H1 (cell line): ENCODE measurements at regions not wholly inside any gene's neighbourhood (a gene's known extent, or its start where the extent isn't known, plus 50 kb on each side); places are given as distances from the start of the nearest gene placed in this dataset.

Experiments
- POLR2A ChIP-seq, 2 experiments: IDR thresholded peaks; 1 replicate in 1 of 2; 2 replicates in 1 of 2; pipeline ENCODE4 v1.6.1; 2011; ENCODE audit warnings: low read depth in 2 of 2, low read length in 2 of 2, mild to moderate bottlenecking in 2 of 2; ENCODE audit errors: control extremely low read depth in 1 of 2
- SP1 ChIP-seq: IDR thresholded peaks from 2 replicates; pipeline ENCODE4 v1.6.1; 2011; ENCODE audit warnings: low read depth, low read length
- TAF1 ChIP-seq: IDR thresholded peaks from 2 replicates; pipeline ENCODE4 v1.6.1; 2011; ENCODE audit warnings: mild to moderate bottlenecking, low read depth, low read length
- YY1 ChIP-seq: IDR thresholded peaks from 2 replicates; pipeline ENCODE4 v1.6.1; 2011; ENCODE audit warnings: low read depth, mild to moderate bottlenecking, low read length
- TF ChIP-seq, protein P1 (sequence below), 3 experiments: IDR thresholded peaks; 1 replicate in 2 of 3; 2 replicates in 1 of 3; pipeline versions ENCODE4 v1.5.1 to v1.6.1; 2011; ENCODE audit warnings: low read length in 3 of 3, mild to moderate bottlenecking in 3 of 3, inconsistent platforms in 2 of 3, low read depth in 1 of 3, moderate library complexity in 1 of 3; ENCODE audit not compliant: insufficient read depth in 1 of 3; ENCODE audit errors: control extremely low read depth in 1 of 3

- TF ChIP-seq, protein P1, sequence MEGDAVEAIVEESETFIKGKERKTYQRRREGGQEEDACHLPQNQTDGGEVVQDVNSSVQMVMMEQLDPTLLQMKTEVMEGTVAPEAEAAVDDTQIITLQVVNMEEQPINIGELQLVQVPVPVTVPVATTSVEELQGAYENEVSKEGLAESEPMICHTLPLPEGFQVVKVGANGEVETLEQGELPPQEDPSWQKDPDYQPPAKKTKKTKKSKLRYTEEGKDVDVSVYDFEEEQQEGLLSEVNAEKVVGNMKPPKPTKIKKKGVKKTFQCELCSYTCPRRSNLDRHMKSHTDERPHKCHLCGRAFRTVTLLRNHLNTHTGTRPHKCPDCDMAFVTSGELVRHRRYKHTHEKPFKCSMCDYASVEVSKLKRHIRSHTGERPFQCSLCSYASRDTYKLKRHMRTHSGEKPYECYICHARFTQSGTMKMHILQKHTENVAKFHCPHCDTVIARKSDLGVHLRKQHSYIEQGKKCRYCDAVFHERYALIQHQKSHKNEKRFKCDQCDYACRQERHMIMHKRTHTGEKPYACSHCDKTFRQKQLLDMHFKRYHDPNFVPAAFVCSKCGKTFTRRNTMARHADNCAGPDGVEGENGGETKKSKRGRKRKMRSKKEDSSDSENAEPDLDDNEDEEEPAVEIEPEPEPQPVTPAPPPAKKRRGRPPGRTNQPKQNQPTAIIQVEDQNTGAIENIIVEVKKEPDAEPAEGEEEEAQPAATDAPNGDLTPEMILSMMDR (IDR thresholded peaks at IDR 0.05; ENCODE audit: control extremely low read depth in 1 of 3, insufficient read depth in 1 of 3, low read depth in 1 of 3, low read length in 3 of 3) = no peak
- TF ChIP-seq TAF1 (no peak), YY1 (no peak), POLR2A (IDR thresholded peaks at IDR 0.05; ENCODE audit: control extremely low read depth in 1 of 2, low read depth in 2 of 2, low read length in 2 of 2) (no peak), SP1 (no peak)
Observed at GRCh38 chr4:177671845-177672244, 229.6 kb upstream of the AGA start.
